Stimulated activated naive CD4-positive, alpha-beta T cell treated with Interleukin-2 at 50 U/mL for 16 hours (primary cell): ENCODE measurements at regions not wholly inside any gene's neighbourhood (a gene's known extent, or its start where the extent isn't known, plus 50 kb on each side); places are given as distances from the start of the nearest gene placed in this dataset.

Experiments used
- DNase-seq: peaks from one replicate; lab custom pipeline; 2025; lab: John Stamatoyannopoulos, UW

DNA sequence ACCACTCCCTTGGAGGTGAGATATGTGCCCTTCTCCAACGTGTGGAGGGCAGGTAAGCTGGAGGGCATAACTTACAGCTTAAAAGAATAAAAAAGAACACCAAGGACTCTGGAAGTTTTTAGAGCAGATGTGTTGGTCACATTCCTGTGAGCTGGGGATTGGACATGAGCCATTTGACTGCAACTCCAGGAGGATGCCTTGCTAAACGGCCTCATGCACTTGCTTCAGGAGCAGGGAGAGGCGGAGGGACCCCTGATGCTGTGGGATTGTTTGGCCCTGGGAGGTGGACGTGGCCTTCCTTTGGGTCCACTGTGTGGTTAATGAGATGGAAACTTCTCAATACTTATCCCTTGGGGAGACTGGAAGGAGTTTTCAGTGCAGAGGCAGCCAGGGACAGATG lies 185.6 kb downstream of the RHOU start:
- DNase-seq = no peak

DNA sequence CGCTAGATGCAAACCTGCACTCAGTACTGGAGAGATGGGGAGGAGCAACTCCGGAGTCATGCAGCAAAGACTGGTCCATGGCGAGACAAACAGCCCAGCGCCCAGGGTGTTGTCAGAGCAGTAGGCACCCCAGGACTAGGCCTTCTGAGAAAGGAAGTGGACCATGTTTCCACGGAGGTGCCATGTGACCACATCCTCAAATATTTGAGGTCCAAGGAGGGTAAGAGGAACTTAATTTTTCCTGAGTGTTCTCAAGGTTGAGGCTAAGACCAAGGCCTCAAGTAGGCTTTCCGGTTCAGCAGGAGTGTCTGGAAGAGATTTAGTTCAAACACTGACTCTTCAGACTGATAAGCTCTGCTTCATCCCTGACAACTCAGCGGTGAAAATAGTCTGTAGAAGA lies 186.2 kb downstream of the RHOU start:
- DNase-seq = no peak

DNA sequence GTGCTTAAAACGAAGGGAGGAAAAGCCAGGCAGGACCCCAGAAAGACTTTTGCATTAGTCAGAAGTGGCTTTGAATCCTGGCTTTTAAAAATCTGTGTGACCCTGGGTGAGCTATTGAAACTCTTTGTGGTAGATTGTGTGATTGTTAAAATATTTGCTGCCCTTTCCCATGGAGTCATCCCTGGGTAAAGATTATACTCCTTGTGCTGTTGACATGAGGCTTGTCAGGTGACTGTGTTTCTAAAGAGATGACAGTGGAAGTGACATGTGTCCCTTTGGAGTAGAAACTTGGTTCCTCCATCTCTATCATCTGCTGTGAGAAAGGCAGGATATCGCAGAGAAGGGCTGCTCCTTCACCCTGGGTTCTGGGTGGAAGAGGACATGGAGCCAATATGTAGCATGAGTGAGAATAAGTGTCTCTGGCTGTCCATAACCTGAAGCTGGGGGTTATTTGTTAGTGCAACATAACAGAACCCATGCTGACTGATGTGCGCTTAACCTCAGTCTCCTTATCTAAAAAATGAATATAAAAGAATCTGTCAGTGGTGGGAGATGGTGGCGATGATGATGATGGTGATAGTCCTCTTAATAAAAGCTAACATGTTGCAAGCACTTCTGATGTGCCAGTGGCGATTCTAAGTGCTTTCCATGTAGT lies 187.6 kb downstream of the RHOU start:
- no peak for DNase-seq

DNA sequence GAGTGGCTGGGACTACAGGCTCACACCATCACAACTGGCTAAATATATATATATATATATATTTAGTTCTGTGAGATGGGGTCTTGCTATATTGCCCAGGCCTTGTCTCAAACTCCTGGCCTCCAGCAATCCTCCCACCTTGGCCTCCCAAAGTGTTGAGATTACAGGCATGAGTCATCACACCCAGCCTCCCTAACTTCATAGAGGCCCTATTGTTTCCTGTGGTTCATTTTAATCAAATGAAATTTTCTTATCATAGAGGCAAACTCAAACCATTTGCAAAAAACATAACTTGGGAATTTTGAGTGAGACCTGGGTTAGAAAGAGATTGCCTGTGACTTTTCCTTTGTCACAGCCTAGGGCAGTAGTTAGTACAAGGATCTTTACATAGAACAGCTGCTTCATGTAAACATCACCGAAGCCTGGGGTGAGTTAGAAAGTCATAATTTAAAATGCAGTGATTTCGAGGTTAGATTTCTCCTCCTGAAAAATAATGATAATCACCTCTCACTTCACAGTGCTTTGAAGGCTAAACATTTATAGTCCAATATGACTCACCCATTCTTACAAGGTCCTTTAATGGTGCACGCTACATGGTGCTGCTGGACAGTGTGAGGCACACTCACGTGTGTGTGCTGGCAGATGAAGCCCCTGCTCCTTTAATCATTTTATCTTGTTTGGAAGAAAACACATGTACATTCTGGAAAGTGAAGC lies 188.9 kb downstream of the RHOU start:
- DNase-seq = no peak

DNA sequence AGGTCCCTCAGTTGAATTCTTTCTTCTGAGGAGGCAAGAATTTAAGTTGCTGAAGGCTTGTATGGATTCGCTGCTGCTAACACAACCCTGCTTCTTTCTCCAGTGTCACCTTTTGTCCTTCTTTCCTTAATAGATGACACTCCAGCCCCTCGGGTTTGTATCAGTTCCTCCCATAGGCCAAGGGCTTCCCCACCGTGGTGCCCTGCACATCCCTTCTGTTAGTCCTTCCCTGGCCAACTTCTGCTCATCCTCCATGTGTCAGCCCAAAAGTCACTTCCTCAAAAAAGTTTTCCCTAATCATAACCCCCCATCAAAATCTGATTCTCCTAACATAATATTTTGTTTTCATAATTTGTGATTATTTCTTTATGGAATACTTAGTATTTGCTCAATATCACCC lies 190.4 kb downstream of the RHOU start:
- no peak for DNase-seq

DNA sequence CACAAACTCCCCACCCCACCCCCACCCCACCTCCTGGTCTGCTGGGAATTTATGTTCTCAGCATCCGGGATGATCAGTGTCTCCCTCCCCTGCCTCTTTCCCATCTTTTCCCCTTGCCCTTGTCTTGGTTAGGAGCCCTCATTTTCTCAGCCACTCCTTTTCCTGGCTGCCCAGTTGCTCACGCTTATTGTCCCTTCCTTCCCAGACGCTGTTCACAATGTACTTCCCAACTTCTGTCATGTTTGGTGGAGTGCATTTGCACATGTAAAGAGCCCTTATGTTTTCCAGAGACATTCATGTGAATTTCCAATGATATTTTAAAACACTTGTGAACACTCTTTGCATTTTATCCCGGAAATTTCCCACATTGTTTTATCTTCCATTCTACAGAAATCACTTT lies 192.1 kb downstream of the RHOU start:
- DNase-seq = no peak

DNA sequence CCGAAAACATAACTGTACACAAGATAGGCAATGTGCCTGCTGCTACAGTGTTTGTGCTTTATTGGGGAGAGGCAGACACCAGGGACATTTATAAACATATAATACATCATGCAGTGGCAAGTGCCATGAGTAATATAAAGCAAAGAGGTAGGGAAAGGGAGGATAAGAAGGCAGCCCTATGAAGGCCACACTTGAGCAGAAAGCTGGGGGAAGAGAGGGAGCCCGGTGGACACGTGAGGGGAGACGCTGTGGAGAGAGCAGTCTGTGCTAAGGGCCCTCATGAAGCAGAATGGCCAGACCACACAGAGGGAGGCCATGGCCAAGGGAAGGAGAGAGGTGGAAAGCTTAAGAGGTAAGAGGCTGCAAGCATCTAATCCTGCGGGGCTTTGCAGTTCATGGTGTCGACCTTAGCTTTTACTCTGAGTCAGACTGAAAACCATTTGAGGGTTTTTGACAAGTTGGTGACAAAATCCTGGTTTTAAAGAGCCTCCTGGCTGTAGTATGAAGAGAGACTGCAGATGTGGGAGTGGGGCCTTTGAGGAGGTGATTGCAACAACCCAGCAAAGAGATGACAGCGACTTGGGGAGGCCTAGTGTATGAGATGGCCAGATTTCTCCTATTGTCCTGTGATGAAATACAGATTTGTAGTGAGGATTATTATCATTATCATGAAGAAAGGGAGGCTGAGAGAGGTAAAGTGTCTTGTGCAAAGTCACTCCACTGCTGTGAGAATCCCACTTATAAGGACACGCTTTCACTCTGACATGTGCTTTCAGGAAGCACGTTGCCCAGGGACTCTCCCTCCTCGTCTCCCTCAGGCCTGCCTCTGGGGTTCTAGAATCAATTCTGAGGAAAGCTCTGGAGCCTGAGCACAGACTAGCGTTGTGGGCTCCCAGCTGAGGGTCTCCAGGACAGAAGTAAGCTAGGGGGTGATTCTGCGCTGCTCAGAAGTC lies 192.9 kb downstream of the RHOU start:
- no peak for DNase-seq

DNA sequence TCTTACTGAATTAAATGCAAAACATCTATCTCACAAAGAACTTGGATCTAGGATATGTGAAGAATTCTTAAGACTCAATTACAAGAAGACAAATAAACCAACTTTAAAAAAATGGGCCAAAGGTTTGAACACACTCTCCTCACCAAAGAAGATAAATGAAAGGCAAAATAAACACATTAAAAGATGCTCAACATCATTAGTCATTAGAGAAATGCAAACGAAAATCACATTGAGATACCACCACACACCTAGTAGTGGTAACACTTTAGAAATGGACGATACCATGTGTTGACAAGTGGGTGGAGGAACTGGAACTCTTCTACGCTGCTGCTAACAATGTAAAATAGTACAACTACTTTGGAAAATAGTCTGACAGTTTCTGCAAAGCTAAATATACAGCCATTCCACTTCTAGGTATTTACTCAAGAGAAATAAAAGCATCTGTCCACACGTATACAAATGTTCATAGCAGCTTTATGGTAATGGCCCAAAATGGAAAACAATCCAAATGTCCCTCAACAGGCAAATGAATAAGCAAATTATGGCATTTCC lies 194.3 kb downstream of the RHOU start:
- no peak for DNase-seq

DNA sequence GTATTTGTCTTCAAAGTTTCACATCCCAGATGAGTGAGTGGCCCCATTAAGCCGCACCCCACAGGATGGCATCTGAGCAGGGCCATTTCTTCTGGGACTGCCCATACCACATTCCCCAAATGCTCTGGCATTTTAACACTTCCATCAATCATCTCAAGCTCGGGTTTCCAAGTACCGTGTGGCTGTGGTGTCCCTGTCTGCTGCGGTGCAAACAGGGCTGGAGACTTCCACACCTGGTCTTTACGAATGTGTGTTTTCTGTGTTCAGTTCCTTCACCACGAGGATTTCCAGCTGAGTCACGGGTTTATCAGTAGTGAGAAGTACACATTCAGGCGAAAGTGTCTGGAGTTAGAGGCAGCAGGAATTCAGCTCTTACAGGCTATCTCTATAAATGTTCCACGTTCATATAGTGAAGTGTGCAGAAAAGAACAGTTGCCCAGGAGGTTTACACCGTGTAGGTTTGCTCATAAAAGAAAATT lies 195.2 kb downstream of the RHOU start:
- no peak for DNase-seq

DNA sequence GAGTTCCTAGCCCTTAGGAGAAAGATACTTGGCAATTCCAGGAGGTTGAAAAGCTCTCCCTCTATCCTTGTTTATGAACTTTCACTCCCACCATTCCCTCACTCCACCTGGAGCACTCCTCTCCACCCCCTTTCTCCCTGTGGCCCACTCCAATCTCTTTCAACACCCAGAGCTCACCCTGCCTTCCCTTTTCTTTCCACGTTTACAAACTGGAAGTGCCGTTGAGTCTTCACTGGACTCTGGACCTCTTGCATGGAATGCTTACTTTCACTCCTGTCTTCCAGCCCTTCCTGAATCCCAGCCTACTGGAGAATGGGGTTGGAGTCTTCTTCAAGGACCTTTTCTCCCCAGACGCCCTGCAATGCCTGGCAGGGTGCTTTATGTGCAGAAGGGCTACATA lies 198.5 kb downstream of the RHOU start:
- DNase-seq = no peak

DNA sequence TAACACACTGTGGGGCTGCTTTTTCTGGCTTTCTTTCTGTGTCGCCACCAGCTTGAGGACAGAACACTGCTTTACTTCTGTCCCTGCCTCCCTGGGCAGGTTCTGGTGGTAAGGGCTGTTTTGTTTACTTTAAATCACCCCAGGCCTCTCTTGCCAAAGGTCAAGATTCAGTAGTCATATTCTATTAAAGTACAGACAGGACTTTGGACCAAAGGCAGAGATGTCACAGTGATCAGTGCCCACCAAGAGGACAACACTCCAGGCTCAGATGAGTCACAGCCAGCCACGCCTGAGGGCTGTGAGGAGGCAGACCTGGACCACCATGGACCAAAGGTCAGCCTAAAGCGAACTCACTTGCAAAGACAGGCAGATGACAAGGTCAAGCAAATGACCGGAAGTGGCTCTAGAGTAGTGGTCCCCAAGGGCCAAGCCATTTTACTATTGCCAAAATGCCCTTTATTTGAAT lies 200.0 kb downstream of the RHOU start:
- DNase-seq = no peak

DNA sequence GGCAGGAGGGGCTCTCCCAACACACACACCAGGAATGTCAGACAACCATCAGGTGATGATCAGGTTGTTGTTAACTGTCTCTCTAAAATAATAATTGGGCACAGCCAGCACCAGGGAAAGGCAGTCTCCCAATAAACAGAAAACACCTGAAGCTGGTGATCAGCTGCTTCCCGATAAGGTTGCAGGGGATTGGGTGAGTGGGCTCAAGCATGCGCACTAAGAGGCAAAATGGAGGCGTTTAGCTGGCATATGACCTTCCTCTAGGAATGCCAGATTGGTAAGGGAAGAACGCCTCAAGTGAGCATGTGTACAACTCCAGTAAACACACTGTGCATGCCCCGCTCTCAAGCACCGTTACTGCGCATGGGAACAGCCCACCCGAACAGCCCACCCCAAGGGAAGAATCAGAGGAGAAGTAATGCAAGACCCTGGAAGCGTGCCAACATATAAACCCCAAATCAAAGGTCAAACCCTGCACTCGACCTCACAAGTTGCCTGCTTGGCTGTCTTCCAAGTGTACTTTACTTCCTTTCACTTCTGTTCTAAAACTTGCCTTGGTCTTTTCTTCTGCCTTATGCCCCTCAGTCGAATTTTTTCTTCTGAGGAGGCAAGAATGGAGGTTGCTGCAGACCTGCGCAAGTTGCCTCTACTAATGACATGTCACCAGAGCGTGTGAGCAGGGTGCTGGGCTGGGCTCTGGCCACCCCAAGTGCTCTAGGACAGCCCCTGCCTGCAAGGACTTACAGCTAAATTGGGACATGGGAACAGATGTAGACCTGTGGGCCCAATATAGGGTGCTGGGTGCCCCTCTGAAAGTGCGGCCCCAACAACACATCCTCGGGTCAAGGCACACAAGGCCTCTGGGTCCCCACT lies 200.8 kb downstream of the RHOU start:
- DNase-seq = no peak

DNA sequence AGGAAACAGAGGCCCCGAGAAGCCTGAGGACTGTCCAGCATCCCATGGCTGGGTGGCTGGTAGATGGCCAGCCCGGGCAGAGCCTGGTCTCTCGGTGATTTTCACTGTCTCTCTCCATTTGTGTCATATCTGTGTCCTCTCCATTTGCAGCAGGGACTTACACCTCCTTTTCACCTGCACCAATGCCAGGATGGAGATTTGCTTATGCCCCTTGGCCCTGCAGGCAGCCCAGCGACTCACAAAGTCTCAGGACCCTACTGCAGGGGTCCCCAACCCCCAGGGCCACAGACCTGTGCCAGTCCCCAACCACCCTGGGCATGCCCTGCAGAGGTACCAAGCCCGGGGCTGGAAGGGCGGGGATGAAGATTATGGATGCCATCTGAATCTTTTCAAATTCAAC lies 201.6 kb downstream of the RHOU start:
- DNase-seq = no peak

DNA sequence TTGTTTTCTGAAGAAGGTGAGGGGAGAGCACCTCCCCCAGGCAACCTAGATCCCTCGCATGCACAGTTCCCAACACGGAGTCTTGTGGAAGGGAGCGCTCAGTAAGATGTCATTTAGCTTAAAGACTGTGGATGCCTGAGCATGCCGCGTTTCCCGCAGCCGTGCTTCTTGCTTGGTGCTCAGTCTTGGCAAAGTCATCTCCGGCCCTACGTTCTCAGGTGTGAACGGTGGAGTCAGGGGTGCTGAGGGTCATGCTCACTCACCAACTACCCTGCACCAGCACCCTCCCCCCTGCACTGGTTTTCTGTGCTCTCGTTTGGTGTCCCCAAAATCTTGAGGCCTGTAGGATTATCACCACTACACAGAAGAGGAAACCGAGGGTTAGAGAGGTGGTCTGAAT lies 202.1 kb downstream of the RHOU start:
- DNase-seq = no peak

DNA sequence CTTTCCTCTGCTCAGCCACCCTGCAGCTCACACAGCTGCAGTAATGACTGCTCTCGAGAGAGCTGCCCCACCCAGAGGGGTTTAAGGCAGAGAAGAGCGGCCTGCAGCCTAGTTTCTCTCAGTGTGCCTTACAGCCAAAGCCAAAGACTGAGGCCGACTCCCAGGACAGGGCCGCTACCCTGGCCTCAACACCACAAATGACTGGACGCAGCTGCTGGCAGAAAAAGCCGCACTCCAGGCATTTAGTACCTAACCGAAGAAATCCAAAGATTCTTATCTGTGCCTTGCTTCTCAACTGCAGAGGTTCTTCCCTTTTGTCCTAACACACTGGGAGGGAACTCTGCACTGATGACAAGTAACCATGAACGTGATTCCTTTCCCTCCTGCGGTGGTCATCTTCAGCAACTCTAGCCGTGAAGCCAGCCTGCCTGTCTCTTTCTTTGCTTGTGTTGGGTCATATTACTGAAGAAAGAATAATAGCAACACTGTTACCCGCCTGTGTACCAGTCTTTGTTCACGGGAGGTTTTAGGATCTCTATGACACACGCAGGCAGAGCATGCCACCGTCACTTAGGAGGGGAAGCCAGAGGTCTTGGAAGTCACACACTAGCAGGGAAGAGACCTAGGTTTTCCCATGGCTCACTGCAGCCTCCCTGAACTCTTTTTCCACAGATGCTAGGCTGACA lies 202.7 kb downstream of the RHOU start:
- DNase-seq = no peak

DNA sequence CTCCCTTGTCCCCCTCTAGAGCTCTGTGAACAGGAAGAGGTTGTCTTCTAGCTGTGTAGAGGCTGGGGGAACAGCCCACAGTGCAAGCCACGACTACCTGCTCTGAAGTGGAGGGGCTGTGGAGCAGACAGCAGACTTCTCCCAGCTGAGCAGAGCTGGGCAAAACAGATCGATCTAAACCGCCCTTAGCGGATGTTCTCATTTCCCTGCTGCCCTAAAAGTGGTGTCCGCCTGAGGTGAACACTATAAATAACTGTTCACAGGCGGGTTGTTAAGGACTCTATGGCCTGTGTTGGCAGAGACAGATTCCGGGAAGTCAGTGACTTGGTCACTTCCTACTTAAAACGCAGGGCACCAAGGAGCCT lies 203.2 kb downstream of the RHOU start:
- no peak for DNase-seq

DNA sequence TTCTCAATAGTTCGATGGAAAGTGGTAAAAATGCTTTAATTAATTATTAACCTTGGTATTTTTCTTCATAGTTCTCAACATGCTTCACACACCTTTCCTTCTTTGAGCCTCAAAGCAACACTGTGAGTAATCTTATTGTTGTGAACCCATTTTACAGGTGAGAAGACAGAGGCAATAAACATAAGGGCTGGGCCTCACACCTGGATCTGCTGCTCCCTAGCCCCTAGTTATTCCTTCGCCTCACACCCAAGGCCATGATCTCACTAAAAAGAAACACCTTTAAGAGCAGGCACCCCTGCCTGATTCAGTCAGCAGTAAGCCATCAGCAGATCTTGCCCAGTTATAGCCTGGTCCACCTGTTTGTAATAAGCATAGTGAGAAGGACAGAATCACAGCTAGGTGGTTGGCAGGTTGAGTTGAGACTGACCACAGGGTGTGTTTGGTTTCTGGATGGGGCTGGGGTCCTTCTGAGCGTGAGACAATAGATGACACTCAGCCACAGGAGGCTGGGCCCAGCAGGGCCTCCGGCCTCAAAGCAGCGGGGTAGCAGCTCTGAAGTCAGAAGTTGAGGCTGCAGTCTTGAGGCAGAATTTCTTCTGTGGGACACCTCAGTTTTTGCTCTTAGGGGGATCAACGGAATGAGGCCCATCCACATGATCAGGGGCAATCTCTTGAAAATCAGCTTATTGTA lies 203.9 kb downstream of the RHOU start:
- DNase-seq = no peak

DNA sequence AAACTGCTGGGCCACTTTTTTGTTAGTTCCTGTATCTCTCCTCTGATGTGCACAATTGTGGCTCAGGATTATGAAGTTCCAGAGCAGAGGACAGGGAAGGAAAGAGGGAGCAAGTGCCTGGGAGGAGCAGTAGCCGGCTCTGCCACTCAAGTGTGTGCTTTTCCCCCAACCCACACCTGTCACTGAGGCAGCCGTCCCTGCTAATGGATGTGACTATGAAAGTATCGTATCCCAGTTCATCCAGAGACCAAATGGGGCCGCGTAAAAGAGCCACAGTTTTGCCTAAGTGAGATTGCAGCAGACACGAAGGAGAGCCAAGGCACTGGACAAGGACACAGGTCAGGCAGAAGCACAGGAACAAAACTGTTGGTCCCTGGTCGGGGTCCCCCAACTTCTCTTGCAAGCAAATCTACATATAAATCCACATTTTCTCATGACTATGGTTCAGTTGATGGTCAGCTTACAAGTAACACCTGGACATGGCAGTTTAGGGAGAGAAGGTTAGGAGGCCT lies 204.7 kb downstream of the RHOU start:
- DNase-seq = no peak

DNA sequence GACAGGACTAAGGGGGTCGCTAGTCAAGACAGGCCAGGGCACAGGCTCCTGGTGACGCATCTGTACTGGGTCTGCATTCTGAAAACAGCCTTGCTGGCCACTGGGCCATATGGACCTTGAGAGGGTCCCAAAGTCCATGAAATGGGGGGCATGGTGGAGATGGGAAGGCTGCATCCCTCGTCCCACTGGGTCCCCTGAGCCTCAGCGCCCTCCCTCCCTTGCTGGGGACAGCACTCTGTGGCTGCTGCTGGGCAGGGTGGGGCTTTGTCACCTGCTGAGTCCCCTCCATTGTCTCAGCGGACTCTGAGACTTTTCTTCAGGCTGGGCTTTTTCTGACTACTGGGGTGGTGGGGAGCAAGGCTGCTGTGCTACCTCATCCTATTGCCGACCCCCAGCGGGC lies 205.2 kb downstream of the RHOU start:
- no peak for DNase-seq

DNA sequence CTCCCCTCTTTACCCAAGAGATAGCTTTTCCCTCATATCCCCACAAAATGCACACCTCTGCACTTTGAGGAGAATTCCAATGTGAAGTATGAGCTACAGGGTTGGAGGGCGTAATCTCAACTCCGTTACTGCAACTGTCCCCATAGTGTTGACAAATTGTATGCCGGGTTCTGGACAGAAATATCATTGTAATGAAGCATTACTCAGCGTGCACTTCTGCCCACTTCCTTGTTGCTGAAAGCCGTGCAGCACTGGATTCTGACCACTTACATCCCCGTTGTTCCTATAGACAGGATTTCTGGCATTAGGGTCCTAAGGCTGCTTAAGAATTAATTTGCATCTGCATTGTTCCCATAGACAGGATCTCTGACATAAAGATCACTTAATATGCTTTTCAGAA lies 205.6 kb downstream of the RHOU start:
- DNase-seq = no peak
